ENCODE measurements at regions not wholly inside any gene's neighbourhood (a gene's known extent, or its start where the extent isn't known, plus 50 kb on each side); places are given as distances from the start of the nearest gene placed in this dataset.

DNA sequence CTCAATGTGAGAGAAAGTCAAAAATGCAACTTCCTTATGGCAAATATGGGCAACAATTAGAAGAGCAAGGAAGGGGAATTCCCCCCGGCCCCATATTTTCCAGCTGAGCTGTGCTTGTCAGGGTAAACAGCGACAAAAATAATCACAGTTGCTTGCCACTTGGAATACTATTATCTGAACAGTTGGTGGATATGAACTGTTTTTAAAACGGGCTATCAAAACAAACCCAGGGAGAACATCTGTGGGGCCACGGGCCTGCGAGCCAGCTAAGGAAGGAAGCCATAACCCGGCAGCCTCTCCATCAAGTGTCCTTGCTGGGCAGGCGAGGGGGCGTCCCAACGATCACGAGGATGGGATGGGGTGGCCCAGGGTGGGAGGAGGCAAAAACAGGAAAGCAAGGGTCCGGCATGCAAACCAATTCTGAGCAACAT lies 228.4 kb downstream of the ARHGAP12 start:
- intact Hi-C loops (cut with DNase I): no loop called here
- no peak for DNase-seq

DNA sequence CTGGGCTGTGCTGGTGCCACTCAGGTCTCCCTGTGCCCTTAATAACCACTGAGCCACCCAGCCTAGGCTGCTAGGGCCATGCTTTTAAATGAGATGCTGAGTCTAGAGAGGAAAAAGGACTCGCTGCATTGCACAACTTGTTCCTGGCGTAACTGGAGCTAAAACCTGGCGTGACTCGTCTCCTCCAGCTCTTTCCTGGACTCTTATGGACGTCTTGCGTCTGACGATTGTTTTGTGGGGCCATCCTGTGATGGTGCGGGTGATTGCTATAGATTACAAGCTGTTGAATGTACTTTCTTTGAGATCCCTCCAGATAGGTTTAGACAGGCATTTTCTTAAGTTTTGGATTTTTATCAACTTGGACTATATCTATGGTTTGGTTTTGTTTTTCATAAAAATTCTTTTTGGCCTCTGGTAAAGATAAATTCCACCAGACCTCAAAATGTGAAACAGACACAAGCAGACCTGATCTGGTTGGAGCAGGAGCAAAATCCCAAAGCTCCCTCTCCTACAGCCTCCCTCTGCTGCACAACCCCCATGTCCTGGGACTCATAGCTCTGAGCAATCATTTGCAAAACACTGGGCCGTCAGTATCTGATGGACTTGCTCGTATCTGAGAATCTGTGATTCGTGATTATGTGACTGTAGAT lies 230.3 kb downstream of the ARHGAP12 start:
- no peak for TF ChIP-seq CTCF (IDR thresholded peaks at IDR 0.05)
- peak in 1 of 2 donors; percentile 83 for DNase-seq
- intact Hi-C loops (cut with DNase I): loop anchor here in 1 of 2 donors (5.0 kb wide), 1 partner anchor 81 kb away; no protein-coding TSS in a partner anchor
- Histone ChIP-seq H3K4me3 (peak overlapping the region; percentile 44), H3K9me3 (no peaks in the 10 kb centered on the region), H3K4me1 (peaks cover 40% of the 10 kb centered on the region), H3K27ac (peak overlapping the region; percentile 86), H3K27me3 (ENCODE audit: insufficient read depth in 3 of 3, low read length in 2 of 3) (no peaks in the 10 kb centered on the region), H3K36me3 (ENCODE audit: insufficient read depth in 1 of 2, low read depth in 1 of 2) (no peaks in the 10 kb centered on the region)
- whole genome bisulfite sequencing, 3 donors: 20 to 31% (median 21%) methylated on average over 11 of the region's 11 CpGs
- peak; percentile 71 to 88 (median 82) for ATAC-seq

More for the DNA sequence above, 228.4 kb downstream of the ARHGAP12 start:
- WGBS, 3 donors: 39 to 49% (median 40%) methylated on average over 11 of the region's 11 CpGs
- Histone ChIP-seq H3K27me3 (ENCODE audit: insufficient read depth in 3 of 3, low read length in 2 of 3) (no peaks in the 10 kb centered on the region), H3K36me3 (ENCODE audit: insufficient read depth in 1 of 2, low read depth in 1 of 2) (no peaks in the 10 kb centered on the region), H3K4me1 (peaks cover 41% of the 10 kb centered on the region), H3K4me3 (no peak overlapping the region), H3K9me3 (no peaks in the 10 kb centered on the region), H3K27ac (peak overlapping the region; percentile 39)
- no peak for TF ChIP-seq CTCF (IDR thresholded peaks at IDR 0.05)
- no peak for ATAC-seq

DNA sequence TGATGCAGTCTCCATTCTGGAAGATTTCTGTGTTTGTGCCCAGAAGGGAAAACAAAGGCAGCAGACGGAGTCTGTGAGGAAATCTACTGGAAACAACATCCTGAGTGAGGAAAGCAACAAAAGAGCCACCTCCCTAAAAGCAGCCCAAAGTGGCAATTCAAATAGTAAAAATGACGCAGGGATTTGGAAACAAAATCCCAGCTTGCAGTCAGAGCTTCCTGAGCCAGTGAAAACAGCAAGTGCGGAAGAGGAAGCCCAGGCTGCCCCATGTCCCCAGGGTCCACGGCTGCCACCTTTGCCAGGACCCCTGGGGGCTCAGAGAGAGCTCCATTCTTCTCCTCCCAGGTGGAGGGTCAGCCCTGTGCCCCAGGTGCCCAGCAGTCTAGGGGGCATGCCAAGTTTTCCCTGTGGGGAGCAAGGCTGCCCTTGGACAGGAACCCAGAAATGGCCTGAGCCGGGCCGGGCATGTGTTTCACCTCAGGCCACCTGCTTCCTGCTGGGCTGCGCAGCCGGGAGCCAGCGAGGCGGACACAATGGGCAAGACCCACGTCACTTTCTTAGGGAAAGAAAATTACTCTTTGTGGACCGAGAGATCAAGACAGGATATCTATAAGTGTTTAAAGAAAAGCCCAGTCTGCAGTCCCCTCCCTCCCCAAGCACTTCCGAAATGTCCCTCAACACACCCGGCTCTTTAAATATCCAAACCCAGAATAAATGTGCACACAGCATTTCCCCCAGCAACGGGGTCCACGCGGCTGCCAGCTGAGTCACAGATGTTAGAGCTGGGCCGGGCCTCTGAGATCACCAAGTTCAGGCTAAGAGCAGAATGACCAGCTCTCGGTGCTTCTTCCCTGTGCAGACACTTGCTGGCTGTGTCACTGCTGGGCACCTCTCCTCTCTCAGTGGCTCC lies 231.1 kb downstream of the ARHGAP12 start:
- Histone ChIP-seq H3K27ac (peak overlapping the region; percentile 86), H3K4me3 (peak overlapping the region; percentile 44), H3K27me3 (ENCODE audit: insufficient read depth in 3 of 3, low read length in 2 of 3) (no peaks in the 10 kb centered on the region), H3K9me3 (no peaks in the 10 kb centered on the region), H3K4me1 (peaks cover 40% of the 10 kb centered on the region), H3K36me3 (ENCODE audit: insufficient read depth in 1 of 2, low read depth in 1 of 2) (no peaks in the 10 kb centered on the region)
- WGBS, 3 donors: 5 to 11% (median 9%) methylated on average over 17 to 19 of the region's 19 CpGs
- intact Hi-C loops (cut with DNase I): loop anchor here in 1 of 2 donors (5.0 kb wide), 1 partner anchor 80 kb away; no protein-coding TSS in a partner anchor
- ATAC-seq (peak; percentile 77 to 89 (median 85)), DNase-seq (peak; percentile 90 to 92)
- no peak for TF ChIP-seq CTCF (IDR thresholded peaks at IDR 0.05)

DNA sequence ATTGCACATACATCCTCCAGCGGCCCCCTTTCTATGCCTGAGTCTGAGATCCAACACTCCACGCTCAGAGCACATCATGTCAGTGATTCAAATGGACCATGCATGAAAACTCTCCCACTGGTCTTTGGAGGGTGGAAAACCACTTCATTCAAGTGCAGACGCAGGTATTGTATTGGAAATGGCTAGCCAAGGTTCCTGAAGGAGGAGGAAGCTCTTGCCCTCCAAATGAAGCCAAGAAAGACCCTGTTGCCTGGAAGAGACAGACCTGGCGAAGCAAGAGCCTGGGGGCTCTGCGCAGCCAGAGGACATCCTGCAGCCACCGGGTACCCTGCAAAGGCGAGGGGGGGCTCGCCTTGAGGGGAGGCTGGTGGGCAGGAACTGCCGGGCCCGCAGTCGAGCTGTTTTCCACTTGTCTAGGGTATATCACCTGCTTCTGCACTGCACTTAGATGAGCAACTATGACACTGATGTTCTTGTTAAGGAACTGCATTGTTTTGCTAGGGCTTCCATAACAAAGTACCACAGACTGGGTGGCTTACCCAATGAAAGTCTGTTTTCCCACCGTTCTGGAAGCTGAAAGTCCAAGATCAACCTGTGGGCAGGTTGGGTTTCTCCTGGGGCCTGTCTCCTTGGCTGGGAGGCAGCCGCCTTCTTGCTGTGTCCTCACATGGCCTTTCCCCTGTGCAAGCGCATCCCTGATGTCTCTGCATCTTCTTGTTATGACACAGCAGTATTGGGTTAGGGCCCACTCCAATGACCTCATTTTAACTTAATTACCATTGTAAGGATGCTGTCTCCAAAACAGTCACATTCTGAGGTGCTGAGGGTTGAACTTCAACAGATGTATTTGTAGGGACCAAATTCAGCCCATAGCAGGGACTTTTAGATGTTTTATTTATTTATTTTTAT lies 233.4 kb downstream of the ARHGAP12 start:
- no peak for ATAC-seq
- H3K27ac ChIP-seq: no peak overlapping the region
- no peak overlapping the region for H3K4me3 ChIP-seq
- 82 to 88% (median 87%) methylated on average over 14 of the region's 14 CpGs for WGBS, 3 donors
- H3K27me3 ChIP-seq (ENCODE audit: insufficient read depth in 3 of 3, low read length in 2 of 3): no peaks in the 10 kb centered on the region
- intact Hi-C loops (cut with DNase I): loop anchor here in 1 of 2 donors (5.0 kb wide), 1 partner anchor 78 kb away; no protein-coding TSS in a partner anchor
- H3K9me3 ChIP-seq: no peaks in the 10 kb centered on the region
- no peak for TF ChIP-seq CTCF (IDR thresholded peaks at IDR 0.05)
- peak in 1 of 2 donors; percentile 60 for DNase-seq
- no peaks in the 10 kb centered on the region for H3K36me3 ChIP-seq (ENCODE audit: insufficient read depth in 1 of 2, low read depth in 1 of 2)
- peaks cover 29% of the 10 kb centered on the region for H3K4me1 ChIP-seq

All from psoas muscle (tissue), 7 donors.